Glomerular endothelial cell (primary cell): ENCODE measurements at regions not wholly inside any gene's neighbourhood (a gene's known extent, or its start where the extent isn't known, plus 50 kb on each side); places are given as distances from the start of the nearest gene placed in this dataset.

Experiments
- DNase-seq: peaks from one replicate; pipeline ENCODE4 v3.0.0-alpha.2; 2011; ENCODE audit warnings: low read depth, low spot score; ENCODE audit errors: extremely low read depth

GRCh38 chr2:211129798-211130197, 573.4 kb downstream of the CPS1 start:
- no peak for DNase-seq

- DNase-seq, result no peak
Observed at GRCh38 chr2:211132046-211132445, 575.6 kb downstream of the CPS1 start.

- DNase-seq, result peak; percentile 25
Observed at GRCh38 chr2:211132573-211132972, 576.2 kb downstream of the CPS1 start.

GRCh38 chr2:211133766-211134165, 577.4 kb downstream of the CPS1 start:
- DNase-seq, result no peak

- DNase-seq, result no peak
Observed at GRCh38 chr2:211138551-211138950, 582.2 kb downstream of the CPS1 start.

GRCh38 chr2:211141646-211142045, 585.2 kb downstream of the CPS1 start:
- DNase-seq, result no peak

GRCh38 chr2:211144078-211144477, 587.7 kb downstream of the CPS1 start:
- DNase-seq, result no peak

GRCh38 chr2:211144974-211145665, 588.7 kb downstream of the CPS1 start:
- no peak for DNase-seq

- no peak for DNase-seq
Observed at GRCh38 chr2:211149731-211150130, 593.3 kb downstream of the CPS1 start.

- no peak for DNase-seq
Observed at GRCh38 chr2:211157211-211157610, 600.8 kb downstream of the CPS1 start.

- peak; percentile 36 for DNase-seq
Observed at GRCh38 chr2:211157856-211158463, 601.6 kb downstream of the CPS1 start.

- no peak for DNase-seq
Observed at GRCh38 chr2:211159972-211160371, 603.6 kb downstream of the CPS1 start.

GRCh38 chr2:211161236-211161635, 604.8 kb downstream of the CPS1 start:
- DNase-seq, result no peak

- no peak for DNase-seq
Observed at GRCh38 chr2:211162911-211163310, 606.5 kb downstream of the CPS1 start.

- no peak for DNase-seq
Observed at GRCh38 chr2:211170843-211171242, 614.4 kb downstream of the CPS1 start.

GRCh38 chr2:211174021-211174420, 617.6 kb downstream of the CPS1 start:
- DNase-seq, result no peak

GRCh38 chr2:211174631-211175030, 618.2 kb downstream of the CPS1 start:
- no peak for DNase-seq

- DNase-seq, result no peak
Observed at GRCh38 chr2:211175956-211176355, 619.6 kb downstream of the CPS1 start.

GRCh38 chr2:211176514-211177141, 620.2 kb downstream of the CPS1 start:
- no peak for DNase-seq

- no peak for DNase-seq
Observed at GRCh38 chr2:211181626-211182025, 625.2 kb downstream of the CPS1 start.

GRCh38 chr2:211187602-211188001, 631.2 kb downstream of the CPS1 start:
- DNase-seq, result no peak

GRCh38 chr2:211203986-211204385, 647.6 kb downstream of the CPS1 start:
- DNase-seq, result no peak
